RWPE1 (cell line): ENCODE measurements at regions not wholly inside any gene's neighbourhood (a gene's known extent, or its start where the extent isn't known, plus 50 kb on each side); places are given as distances from the start of the nearest gene placed in this dataset.

ENCODE experiments used
- CTCF ChIA-PET: fragments of 350-600 bp; sonication (Branson Sonifier 250); formaldehyde crosslinking; extraction: SDS; loops from one replicate; lab custom pipeline; 2021; lab: Yijun Ruan, JAX
- POLR2A ChIA-PET: fragments of 400-600 bp; formaldehyde crosslinking; extraction: SDS; loops from one replicate; lab custom pipeline; 2020; ENCODE audit warnings: antibody characterized with exemption; ENCODE audit not compliant: low non-redundant PET; lab: Yijun Ruan, JAX
- DNase-seq: peaks from one replicate; pipeline ENCODE4 v3.0.0; 2012; ENCODE audit warnings: low spot score
- H3K27ac ChIP-seq: fragments of 450-650 bp; 2 replicates; pipeline ENCODE4 v1.5.1; 2017
- CTCF ChIP-seq: fragments of 450-650 bp; conservative IDR thresholded peaks from 2 replicates; pipeline ENCODE4 v1.5.1; 2017; ENCODE audit warnings: low read depth, mild to moderate bottlenecking

GRCh38 chr13:95437561-95437960, 115.0 kb upstream of the CLDN10 start:
- ChIA-PET CTCF (no interaction called here), POLR2A (no interaction called here)
- no peak overlapping the region for H3K27ac ChIP-seq
- no peak for TF ChIP-seq CTCF
- no peak for DNase-seq

- no peak overlapping the region for H3K27ac ChIP-seq
- ChIA-PET POLR2A (no interaction called here), CTCF (no interaction called here)
- no peak for TF ChIP-seq CTCF
- DNase-seq, result no peak
These were observed 114.2 kb upstream of the CLDN10 start for GRCh38 chr13:95438297-95438696.

- H3K27ac ChIP-seq, result no peak overlapping the region
- no peak for TF ChIP-seq CTCF
- no peak for DNase-seq
- POLR2A ChIA-PET, result no interaction called here
- CTCF ChIA-PET, result no interaction called here
These were observed 112.0 kb upstream of the CLDN10 start for GRCh38 chr13:95440441-95441088.

- no peak for TF ChIP-seq CTCF
- POLR2A ChIA-PET, result no interaction called here
- no peak overlapping the region for H3K27ac ChIP-seq
- DNase-seq, result no peak
- CTCF ChIA-PET, result no interaction called here
These were observed 111.2 kb upstream of the CLDN10 start for GRCh38 chr13:95441326-95441725.

GRCh38 chr13:95444006-95444730, 108.4 kb upstream of the CLDN10 start:
- TF ChIP-seq CTCF, result no peak
- CTCF ChIA-PET, result interaction anchor here (0.6 kb wide), 1 partner anchor 1053 kb away, joined by 4 read pairs; no protein-coding TSS in a partner anchor
- no peak overlapping the region for H3K27ac ChIP-seq
- POLR2A ChIA-PET, result no interaction called here
- DNase-seq, result no peak

- ChIA-PET POLR2A (no interaction called here), CTCF (interaction anchor here (0.7 kb wide), 1 partner anchor 457 kb away, joined by 3 read pairs; no protein-coding TSS in a partner anchor)
- DNase-seq, result no peak
- TF ChIP-seq CTCF, result no peak
- H3K27ac ChIP-seq, result no peak overlapping the region
These were observed 107.4 kb upstream of the CLDN10 start for GRCh38 chr13:95445131-95445530.
